GM12875 (cell line): ENCODE measurements at regions not wholly inside any gene's neighbourhood (a gene's known extent, or its start where the extent isn't known, plus 50 kb on each side); places are given as distances from the start of the nearest gene placed in this dataset.
"Not testable (repeated sequence)": the region's sequence is repeated elsewhere in the genome, so short reads cannot be mapped to it uniquely, and the experiment has no call there.

Experiments
- H3K4me3 ChIP-seq: one replicate; pipeline ENCODE4 v1.5.1; 2011; ENCODE audit warnings: low read depth, low read length, control low read depth
- CTCF ChIP-seq: IDR thresholded peaks from 2 replicates; pipeline ENCODE4 v1.5.1; 2011; ENCODE audit warnings: low read depth, mild to moderate bottlenecking, control low read depth, inconsistent platforms, low read length, moderate library complexity, borderline replicate concordance; ENCODE audit not compliant: insufficient read depth

DNA sequence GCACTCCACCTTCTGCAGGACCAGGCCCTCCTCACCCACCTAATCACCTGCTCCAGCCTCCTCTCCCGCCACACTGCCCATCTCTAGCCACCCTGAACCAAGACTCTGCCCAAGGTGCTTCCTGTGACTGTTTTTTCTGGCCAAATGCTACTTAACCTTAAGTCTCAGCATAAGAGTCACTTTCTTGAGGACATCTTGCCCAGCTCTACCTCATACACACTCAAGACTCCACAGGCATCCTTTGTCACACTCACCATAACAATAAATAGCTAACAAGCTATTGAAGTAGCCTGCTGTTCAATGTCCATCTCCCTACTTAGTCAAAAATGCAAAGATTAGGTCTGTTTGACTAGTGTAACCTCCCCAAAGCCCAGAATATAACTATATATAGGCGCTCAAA lies 455.4 kb upstream of the NFE2L3 start:
- no peak overlapping the region for H3K4me3 ChIP-seq
- no peak for TF ChIP-seq CTCF

GRCh38 chr7:25698451-25699113 lies 453.4 kb upstream of the NFE2L3 start:
- no peak for TF ChIP-seq CTCF
- H3K4me3 ChIP-seq: no peak overlapping the region

DNA sequence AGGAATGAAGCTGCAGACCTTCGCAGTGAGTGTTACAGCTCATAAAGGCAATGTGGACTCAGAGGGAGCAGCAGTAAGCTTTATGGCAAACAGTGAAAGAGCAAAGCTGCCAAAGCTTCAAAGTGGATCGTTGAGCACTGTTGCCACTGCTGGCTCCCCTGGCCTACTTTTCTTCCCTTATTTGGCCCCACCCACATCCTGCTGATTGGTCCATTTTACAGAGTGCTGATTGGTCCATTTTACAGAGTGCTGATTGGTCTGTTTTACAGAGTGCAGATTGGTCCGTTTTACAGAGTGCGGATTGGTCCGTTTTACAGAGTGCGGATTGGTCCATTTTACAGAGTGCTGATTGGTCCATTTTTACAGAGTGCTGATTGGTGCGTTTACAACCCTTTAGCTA lies 451.9 kb upstream of the NFE2L3 start:
- not testable (repeated sequence) for H3K4me3 ChIP-seq

GRCh38 chr7:25704413-25704812 lies 447.6 kb upstream of the NFE2L3 start:
- TF ChIP-seq CTCF: no peak
- H3K4me3 ChIP-seq: no peak overlapping the region

DNA sequence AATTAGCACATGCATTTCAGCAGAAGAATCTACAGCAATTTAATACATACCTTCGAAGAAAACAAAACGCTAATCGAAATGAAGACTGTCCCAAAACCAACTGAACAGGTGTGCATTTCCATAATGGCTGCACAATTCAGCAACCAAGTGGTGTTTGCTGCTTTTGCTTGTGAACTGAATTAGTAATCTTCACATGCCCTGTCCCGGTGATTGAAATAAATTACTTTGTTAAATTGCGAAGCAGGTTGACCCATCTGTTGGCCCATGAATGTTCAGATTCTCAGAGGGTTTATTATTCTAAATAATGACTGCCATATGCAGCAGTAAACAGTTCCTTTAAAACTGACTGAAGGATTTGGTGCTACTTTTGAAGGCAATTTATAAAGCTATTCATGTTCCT lies 445.2 kb upstream of the NFE2L3 start:
- no peak for TF ChIP-seq CTCF
- H3K4me3 ChIP-seq: no peak overlapping the region

- no peak overlapping the region for H3K4me3 ChIP-seq
- TF ChIP-seq CTCF: no peak
Observed at GRCh38 chr7:25707768-25708620, 444.0 kb upstream of the NFE2L3 start.

GRCh38 chr7:25710959-25711358 lies 441.0 kb upstream of the NFE2L3 start:
- TF ChIP-seq CTCF: no peak
- no peak overlapping the region for H3K4me3 ChIP-seq
